ENCODE measurements at regions not wholly inside any gene's neighbourhood (a gene's known extent, or its start where the extent isn't known, plus 50 kb on each side); places are given as distances from the start of the nearest gene placed in this dataset.

DNA sequence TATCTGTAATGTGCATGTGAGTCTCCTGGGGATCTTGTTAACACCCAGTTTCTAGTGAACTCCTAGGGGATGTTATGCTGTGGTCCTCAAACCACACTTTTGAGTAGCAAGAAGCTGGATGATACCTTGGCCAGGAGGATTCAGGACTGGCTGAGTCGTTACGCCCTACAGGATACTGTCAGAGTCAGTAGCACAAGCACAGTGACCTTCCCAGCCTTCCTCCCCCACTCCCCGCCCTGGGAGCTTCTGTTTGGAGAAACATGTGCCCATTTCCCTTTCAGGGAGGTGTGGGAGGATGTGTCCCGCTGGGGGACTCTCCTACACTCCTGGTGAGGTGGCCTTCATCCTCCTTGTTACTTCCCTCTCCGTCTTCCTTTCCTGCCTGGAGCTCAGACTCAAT is 76.4 kb upstream of the TRPM1 start:
- TF ChIP-seq, protein P1, sequence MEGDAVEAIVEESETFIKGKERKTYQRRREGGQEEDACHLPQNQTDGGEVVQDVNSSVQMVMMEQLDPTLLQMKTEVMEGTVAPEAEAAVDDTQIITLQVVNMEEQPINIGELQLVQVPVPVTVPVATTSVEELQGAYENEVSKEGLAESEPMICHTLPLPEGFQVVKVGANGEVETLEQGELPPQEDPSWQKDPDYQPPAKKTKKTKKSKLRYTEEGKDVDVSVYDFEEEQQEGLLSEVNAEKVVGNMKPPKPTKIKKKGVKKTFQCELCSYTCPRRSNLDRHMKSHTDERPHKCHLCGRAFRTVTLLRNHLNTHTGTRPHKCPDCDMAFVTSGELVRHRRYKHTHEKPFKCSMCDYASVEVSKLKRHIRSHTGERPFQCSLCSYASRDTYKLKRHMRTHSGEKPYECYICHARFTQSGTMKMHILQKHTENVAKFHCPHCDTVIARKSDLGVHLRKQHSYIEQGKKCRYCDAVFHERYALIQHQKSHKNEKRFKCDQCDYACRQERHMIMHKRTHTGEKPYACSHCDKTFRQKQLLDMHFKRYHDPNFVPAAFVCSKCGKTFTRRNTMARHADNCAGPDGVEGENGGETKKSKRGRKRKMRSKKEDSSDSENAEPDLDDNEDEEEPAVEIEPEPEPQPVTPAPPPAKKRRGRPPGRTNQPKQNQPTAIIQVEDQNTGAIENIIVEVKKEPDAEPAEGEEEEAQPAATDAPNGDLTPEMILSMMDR (IDR thresholded peaks at IDR 0.05; ENCODE audit: poor library complexity, severe bottlenecking): no peak
- TF ChIP-seq, protein P2, sequence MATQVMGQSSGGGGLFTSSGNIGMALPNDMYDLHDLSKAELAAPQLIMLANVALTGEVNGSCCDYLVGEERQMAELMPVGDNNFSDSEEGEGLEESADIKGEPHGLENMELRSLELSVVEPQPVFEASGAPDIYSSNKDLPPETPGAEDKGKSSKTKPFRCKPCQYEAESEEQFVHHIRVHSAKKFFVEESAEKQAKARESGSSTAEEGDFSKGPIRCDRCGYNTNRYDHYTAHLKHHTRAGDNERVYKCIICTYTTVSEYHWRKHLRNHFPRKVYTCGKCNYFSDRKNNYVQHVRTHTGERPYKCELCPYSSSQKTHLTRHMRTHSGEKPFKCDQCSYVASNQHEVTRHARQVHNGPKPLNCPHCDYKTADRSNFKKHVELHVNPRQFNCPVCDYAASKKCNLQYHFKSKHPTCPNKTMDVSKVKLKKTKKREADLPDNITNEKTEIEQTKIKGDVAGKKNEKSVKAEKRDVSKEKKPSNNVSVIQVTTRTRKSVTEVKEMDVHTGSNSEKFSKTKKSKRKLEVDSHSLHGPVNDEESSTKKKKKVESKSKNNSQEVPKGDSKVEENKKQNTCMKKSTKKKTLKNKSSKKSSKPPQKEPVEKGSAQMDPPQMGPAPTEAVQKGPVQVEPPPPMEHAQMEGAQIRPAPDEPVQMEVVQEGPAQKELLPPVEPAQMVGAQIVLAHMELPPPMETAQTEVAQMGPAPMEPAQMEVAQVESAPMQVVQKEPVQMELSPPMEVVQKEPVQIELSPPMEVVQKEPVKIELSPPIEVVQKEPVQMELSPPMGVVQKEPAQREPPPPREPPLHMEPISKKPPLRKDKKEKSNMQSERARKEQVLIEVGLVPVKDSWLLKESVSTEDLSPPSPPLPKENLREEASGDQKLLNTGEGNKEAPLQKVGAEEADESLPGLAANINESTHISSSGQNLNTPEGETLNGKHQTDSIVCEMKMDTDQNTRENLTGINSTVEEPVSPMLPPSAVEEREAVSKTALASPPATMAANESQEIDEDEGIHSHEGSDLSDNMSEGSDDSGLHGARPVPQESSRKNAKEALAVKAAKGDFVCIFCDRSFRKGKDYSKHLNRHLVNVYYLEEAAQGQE (IDR thresholded peaks at IDR 0.05; ENCODE audit: borderline replicate concordance): no peak
- TF ChIP-seq EZH2 (IDR thresholded peaks at IDR 0.05; ENCODE audit: borderline replicate concordance, insufficient read depth, low read length, poor library complexity, severe bottlenecking) (no peak), MXI1 (conservative IDR thresholded peaks at IDR 0.05; ENCODE audit: poor library complexity, severe bottlenecking) (no peak), EP300 (conservative IDR thresholded peaks at IDR 0.05; ENCODE audit: poor library complexity, severe bottlenecking) (no peak), POLR2AphosphoS5 (IDR thresholded peaks at IDR 0.05) (no peak), TAF1 (IDR thresholded peaks at IDR 0.05; ENCODE audit: low read depth) (no peak), SMC3 (conservative IDR thresholded peaks at IDR 0.05; ENCODE audit: poor library complexity) (no peak)
